Stomach (tissue), 4 donors: ENCODE measurements at regions not wholly inside any gene's neighbourhood (a gene's known extent, or its start where the extent isn't known, plus 50 kb on each side); places are given as distances from the start of the nearest gene placed in this dataset.

Experiments
- POLR2A ChIP-seq, 4 donors: fragments of 450-650 bp; IDR thresholded peaks; one replicate each; pipeline ENCODE4 v1.6.1; 2016; ENCODE audit warnings: antibody characterized with exemption in 4 of 4, control low read depth in 2 of 4, mild to moderate bottlenecking in 1 of 4, moderate library complexity in 1 of 4
- POLR2AphosphoS5 ChIP-seq, 3 donors: sonication (generic); formaldehyde crosslinking; IDR thresholded peaks; one replicate each; pipeline ENCODE4 v1.6.1; 2016; ENCODE audit warnings: antibody characterized with exemption in 3 of 3

DNA sequence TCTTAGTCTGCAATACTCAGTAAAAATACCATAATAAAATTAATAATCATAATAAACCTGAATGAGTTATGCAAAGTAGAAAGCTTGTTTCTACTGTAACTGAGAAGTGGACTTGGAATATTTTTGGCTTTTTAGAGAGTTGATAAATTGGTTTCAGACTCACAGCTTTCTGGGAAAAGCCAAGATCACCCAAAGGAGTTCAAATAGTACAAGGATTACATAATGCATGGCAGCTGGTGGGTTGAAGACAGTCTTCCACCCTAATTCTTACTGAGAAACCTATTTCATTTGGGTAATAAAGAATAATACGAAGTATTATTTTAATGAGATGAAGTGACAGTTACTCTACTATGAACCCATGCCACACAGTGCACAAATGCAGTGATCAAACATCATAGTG lies 139.4 kb upstream of the KLF12 start:
- no peak for TF ChIP-seq POLR2A (IDR thresholded peaks at IDR 0.05)
- TF ChIP-seq POLR2AphosphoS5 (IDR thresholded peaks at IDR 0.05), result no peak
